ENCODE measurements at regions not wholly inside any gene's neighbourhood (a gene's known extent, or its start where the extent isn't known, plus 50 kb on each side); places are given as distances from the start of the nearest gene placed in this dataset.
"Not testable (repeated sequence)": the region's sequence is repeated elsewhere in the genome, so short reads cannot be mapped to it uniquely, and the experiment has no call there.

DNA sequence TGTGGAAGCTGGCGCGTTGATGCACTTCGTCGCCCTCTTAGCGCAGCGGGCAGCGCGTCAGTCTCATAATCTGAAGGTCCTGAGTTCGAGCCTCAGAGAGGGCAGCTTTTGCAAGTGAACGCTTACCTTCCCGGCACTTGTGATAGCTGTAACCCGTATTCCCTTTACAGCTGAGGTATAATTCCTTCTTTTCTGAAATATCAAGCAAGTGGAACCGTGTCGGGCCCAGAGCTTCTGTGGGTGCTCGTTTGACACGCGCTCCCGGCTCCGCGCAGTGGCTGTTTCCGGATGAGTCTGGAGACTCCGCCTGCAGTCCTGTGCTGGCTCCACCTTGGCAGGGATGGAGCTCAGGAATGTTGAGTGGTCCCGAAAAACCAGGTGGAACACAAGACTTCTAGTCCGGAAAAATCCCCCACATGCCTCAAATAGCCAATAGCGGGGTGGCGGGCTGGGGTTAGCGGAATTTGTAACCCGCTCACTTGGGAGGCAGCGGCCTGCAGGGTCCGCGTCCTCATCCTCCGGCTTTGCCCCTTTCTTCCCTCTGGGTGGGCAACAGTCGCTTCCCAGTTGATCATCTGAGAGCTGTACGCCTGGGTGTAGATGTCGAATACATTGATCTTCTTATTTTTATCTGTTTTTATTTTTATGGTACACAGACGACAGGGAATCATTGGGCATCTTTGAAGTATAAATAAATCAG lies 106.8 kb upstream of the ZNF322 start:
- not testable (repeated sequence) for TF ChIP-seq EGR1 (IDR thresholded peaks at IDR 0.05; ENCODE audit: low read depth in 2 of 2)
- TF ChIP-seq, protein P1, sequence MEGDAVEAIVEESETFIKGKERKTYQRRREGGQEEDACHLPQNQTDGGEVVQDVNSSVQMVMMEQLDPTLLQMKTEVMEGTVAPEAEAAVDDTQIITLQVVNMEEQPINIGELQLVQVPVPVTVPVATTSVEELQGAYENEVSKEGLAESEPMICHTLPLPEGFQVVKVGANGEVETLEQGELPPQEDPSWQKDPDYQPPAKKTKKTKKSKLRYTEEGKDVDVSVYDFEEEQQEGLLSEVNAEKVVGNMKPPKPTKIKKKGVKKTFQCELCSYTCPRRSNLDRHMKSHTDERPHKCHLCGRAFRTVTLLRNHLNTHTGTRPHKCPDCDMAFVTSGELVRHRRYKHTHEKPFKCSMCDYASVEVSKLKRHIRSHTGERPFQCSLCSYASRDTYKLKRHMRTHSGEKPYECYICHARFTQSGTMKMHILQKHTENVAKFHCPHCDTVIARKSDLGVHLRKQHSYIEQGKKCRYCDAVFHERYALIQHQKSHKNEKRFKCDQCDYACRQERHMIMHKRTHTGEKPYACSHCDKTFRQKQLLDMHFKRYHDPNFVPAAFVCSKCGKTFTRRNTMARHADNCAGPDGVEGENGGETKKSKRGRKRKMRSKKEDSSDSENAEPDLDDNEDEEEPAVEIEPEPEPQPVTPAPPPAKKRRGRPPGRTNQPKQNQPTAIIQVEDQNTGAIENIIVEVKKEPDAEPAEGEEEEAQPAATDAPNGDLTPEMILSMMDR (IDR thresholded peaks at IDR 0.05; ENCODE audit: low read depth, low read length, missing input control), result not testable (repeated sequence)
- TF ChIP-seq, protein P2, sequence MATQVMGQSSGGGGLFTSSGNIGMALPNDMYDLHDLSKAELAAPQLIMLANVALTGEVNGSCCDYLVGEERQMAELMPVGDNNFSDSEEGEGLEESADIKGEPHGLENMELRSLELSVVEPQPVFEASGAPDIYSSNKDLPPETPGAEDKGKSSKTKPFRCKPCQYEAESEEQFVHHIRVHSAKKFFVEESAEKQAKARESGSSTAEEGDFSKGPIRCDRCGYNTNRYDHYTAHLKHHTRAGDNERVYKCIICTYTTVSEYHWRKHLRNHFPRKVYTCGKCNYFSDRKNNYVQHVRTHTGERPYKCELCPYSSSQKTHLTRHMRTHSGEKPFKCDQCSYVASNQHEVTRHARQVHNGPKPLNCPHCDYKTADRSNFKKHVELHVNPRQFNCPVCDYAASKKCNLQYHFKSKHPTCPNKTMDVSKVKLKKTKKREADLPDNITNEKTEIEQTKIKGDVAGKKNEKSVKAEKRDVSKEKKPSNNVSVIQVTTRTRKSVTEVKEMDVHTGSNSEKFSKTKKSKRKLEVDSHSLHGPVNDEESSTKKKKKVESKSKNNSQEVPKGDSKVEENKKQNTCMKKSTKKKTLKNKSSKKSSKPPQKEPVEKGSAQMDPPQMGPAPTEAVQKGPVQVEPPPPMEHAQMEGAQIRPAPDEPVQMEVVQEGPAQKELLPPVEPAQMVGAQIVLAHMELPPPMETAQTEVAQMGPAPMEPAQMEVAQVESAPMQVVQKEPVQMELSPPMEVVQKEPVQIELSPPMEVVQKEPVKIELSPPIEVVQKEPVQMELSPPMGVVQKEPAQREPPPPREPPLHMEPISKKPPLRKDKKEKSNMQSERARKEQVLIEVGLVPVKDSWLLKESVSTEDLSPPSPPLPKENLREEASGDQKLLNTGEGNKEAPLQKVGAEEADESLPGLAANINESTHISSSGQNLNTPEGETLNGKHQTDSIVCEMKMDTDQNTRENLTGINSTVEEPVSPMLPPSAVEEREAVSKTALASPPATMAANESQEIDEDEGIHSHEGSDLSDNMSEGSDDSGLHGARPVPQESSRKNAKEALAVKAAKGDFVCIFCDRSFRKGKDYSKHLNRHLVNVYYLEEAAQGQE (IDR thresholded peaks at IDR 0.05), result not testable (repeated sequence)
